ENCODE measurements at regions not wholly inside any gene's neighbourhood (a gene's known extent, or its start where the extent isn't known, plus 50 kb on each side); places are given as distances from the start of the nearest gene placed in this dataset.

GRCh38 chr2:190783513-190784263 lies 96.9 kb upstream of the GLS start:
- POLR2A ChIA-PET (ENCODE audit: partially characterized antibody), result interaction anchor here (0.6 to 1.6 kb wide), 3 partner anchors 98 to 635 kb away, joined by 3 to 4 read pairs (median 3); no protein-coding TSS in a partner anchor
- Histone ChIP-seq H3K23me2 (ENCODE audit: low read depth, low read length) (no peaks in the 10 kb centered on the region; the same call in 1 of the 2 replicates), H3K9me3 (ENCODE audit: insufficient read depth in 2 of 2, low read depth in 1 of 2, low read length in 1 of 2) (peaks cover 6 to 8% of the 10 kb centered on the region in 2 experiments; a peak in 3 of 4 replicates), H3K79me2 (ENCODE audit: control insufficient read depth in 1 of 2, insufficient read depth in 2 of 2, low read length in 2 of 2) (no peaks in the 10 kb centered on the region), H3K14ac (ENCODE audit: insufficient read length) (no peak overlapping the region), H3K56ac (replicated peaks; ENCODE audit: insufficient read length, low read depth, low read length) (no peak overlapping the region), H2BK20ac (ENCODE audit: low read length) (no peak overlapping the region), H3K4me2 (ENCODE audit: insufficient read depth in 1 of 2, low read depth in 2 of 2, low read length in 2 of 2) (no peak overlapping the region), H3K18ac (ENCODE audit: extremely low read depth, low read length) (no peak overlapping the region), H3K79me1 (ENCODE audit: low read depth, low read length) (no peaks in the 10 kb centered on the region), H3K9ac (replicated peaks in 1 of 4; ENCODE audit: extremely low read depth in 1 of 4, low read depth in 3 of 4, low read length in 3 of 4) (no peak overlapping the region), H4K20me1 (replicated peaks in 1 of 2; ENCODE audit: control insufficient read depth in 1 of 2, insufficient read depth in 2 of 2, low read length in 2 of 2) (no peaks in the 10 kb centered on the region), H3K36me3 (ENCODE audit: control insufficient read depth in 2 of 4, insufficient read depth in 4 of 4, low read length in 3 of 4) (no peaks in the 10 kb centered on the region; a peak in 1 of 8 replicates), H2AFZ (ENCODE audit: low read length) (no peak overlapping the region), H3K27ac (ENCODE audit: low read depth, low read length) (no peak overlapping the region), H3K27me3 (replicated peaks in 1 of 4; ENCODE audit: control insufficient read depth in 3 of 4, extremely low read depth in 1 of 4, insufficient read depth in 3 of 4, low read length in 3 of 4) (no peaks in the 10 kb centered on the region), H2AK5ac (ENCODE audit: low read depth, low read length) (no peak overlapping the region), H3K23ac (ENCODE audit: insufficient read length) (no peak overlapping the region), H2BK15ac (ENCODE audit: low read length) (no peak overlapping the region), H2BK5ac (ENCODE audit: low read depth, low read length) (no peak overlapping the region), H2BK12ac (ENCODE audit: low read depth, low read length) (no peak overlapping the region), H3K4me3 (ENCODE audit: extremely low read depth in 1 of 4, insufficient read depth in 2 of 4, low read depth in 3 of 4, low read length in 4 of 4) (no peak overlapping the region), H4K91ac (replicated peaks; ENCODE audit: insufficient read length, low read length) (no peak overlapping the region), H3K4ac (replicated peaks; ENCODE audit: insufficient read length, low read depth, low read length) (no peak overlapping the region), H2BK120ac (replicated peaks; ENCODE audit: low read depth, low read length) (no peak overlapping the region), H4K5ac (ENCODE audit: insufficient read length, low read depth, low read length) (no peak overlapping the region), H4K8ac (ENCODE audit: extremely low read depth, insufficient read depth, low read length) (no peak overlapping the region), H3K4me1 (replicated peaks in 1 of 4; ENCODE audit: control insufficient read depth in 3 of 4, insufficient read depth in 4 of 4, low read length in 3 of 4) (peaks cover 0 to 6% (median 1%) of the 10 kb centered on the region in 4 experiments; a peak in 4 of 7 replicates)
- 100% methylated on average over 1 of the region's 1 CpG; no CpG with 5 or more reads in 1 of the 2 experiments for WGBS, 2 experiments (ENCODE audit: extremely low coverage in 1 of 2, insufficient coverage in 1 of 2, insufficient read length in 1 of 2, insufficient replicate concordance in 2 of 2, low coverage in 1 of 2, low lambda C conversion rate in 2 of 2, missing lambda C conversion rate in 1 of 2)
- CTCF ChIA-PET (ENCODE audit: partially characterized antibody), result interaction anchor here (0.6 to 6.9 kb wide), 16 partner anchors 10 to 633 kb away, joined by 3 to 74 read pairs (median 4); no protein-coding TSS in a partner anchor
- FAIRE-seq (no peak), DNase-seq (ENCODE audit: low read depth in 1 of 2, low spot score in 2 of 2) (no peak)
- TF ChIP-seq CTCF (IDR thresholded peaks at IDR 0.05; ENCODE audit: control extremely low read depth in 1 of 3, insufficient read depth in 1 of 3, low read depth in 1 of 3, low read length in 3 of 3) (no peak), MAFK (IDR thresholded peaks at IDR 0.05; ENCODE audit: low read depth, low read length) (no peak), POU5F1 (IDR thresholded peaks at IDR 0.05; ENCODE audit: low read depth, low read length) (no peak), NANOG (IDR thresholded peaks at IDR 0.05; ENCODE audit: insufficient read depth, low read depth, low read length, poor library complexity, severe bottlenecking) (no peak), ATF3 (IDR thresholded peaks at IDR 0.05; ENCODE audit: insufficient read depth, low read depth, low read length) (no peak), CTBP2 (IDR thresholded peaks at IDR 0.05; ENCODE audit: borderline replicate concordance, insufficient read depth, insufficient read length, low read length) (no peak), RXRA (IDR thresholded peaks at IDR 0.05; ENCODE audit: insufficient read depth, low read depth, low read length) (no peak), CBX8 (IDR thresholded peaks at IDR 0.05; ENCODE audit: borderline replicate concordance, low read depth, low read length) (no peak)
